GM10266 (cell line): ENCODE measurements at regions not wholly inside any gene's neighbourhood (a gene's known extent, or its start where the extent isn't known, plus 50 kb on each side); places are given as distances from the start of the nearest gene placed in this dataset.

ENCODE experiments used
- DNase-seq: peaks from one replicate; pipeline ENCODE4 v3.0.0; 2012; ENCODE audit errors: extremely low spot score
- CTCF ChIP-seq: IDR thresholded peaks from 2 replicates; pipeline ENCODE4 v1.5.1; 2012; ENCODE audit warnings: mild to moderate bottlenecking, low read depth; ENCODE audit not compliant: control insufficient read depth, insufficient read depth; ENCODE audit errors: missing control alignments

- no peak for TF ChIP-seq CTCF
- DNase-seq: no peak
These were observed 78.0 kb downstream of the RGS13 start for GRCh38 chr1:192713921-192714320.

GRCh38 chr1:192724670-192725069, 84.2 kb upstream of the RGS2 start:
- TF ChIP-seq CTCF: no peak
- DNase-seq: no peak

GRCh38 chr1:192726820-192727504, 81.9 kb upstream of the RGS2 start:
- no peak for TF ChIP-seq CTCF
- DNase-seq: no peak

GRCh38 chr1:192729500-192729899, 79.3 kb upstream of the RGS2 start:
- TF ChIP-seq CTCF: no peak
- DNase-seq: no peak

- no peak for TF ChIP-seq CTCF
- DNase-seq: no peak
These were observed 78.6 kb upstream of the RGS2 start for GRCh38 chr1:192730198-192730597.

- DNase-seq: no peak
These were observed 76.1 kb upstream of the RGS2 start for GRCh38 chr1:192732787-192733186.

More at GRCh38 chr1:192732787-192733186, 76.1 kb upstream of the RGS2 start:
- no peak for TF ChIP-seq CTCF
